HG03159 (cell line): ENCODE measurements at regions not wholly inside any gene's neighbourhood (a gene's known extent, or its start where the extent isn't known, plus 50 kb on each side); places are given as distances from the start of the nearest gene placed in this dataset.
A peak's percentile ranks its signal among the peaks of the same experiment; 100 is the strongest.

Experiments used
- ATAC-seq: cut with Tn5 transposase; IDR thresholded peaks from one replicate; pipeline ENCODE4 v1.9.1; 2021; ENCODE audit warnings: mild to moderate bottlenecking, moderate library complexity; ENCODE audit not compliant: unreplicated experiment

GRCh38 chr14:42192738-42193653 lies 586.3 kb downstream of the LRFN5 start:
- no peak for ATAC-seq

GRCh38 chr14:42190744-42191143 lies 584.1 kb downstream of the LRFN5 start:
- no peak for ATAC-seq

- ATAC-seq = no peak
These were observed 581.2 kb downstream of the LRFN5 start for GRCh38 chr14:42187846-42188245.

- ATAC-seq = no peak
These were observed 579.0 kb downstream of the LRFN5 start for GRCh38 chr14:42185718-42186117.

GRCh38 chr14:42174357-42174756 lies 567.7 kb downstream of the LRFN5 start:
- no peak for ATAC-seq

- ATAC-seq = no peak
These were observed 566.5 kb downstream of the LRFN5 start for GRCh38 chr14:42173206-42173605.

GRCh38 chr14:42172304-42172703 lies 565.6 kb downstream of the LRFN5 start:
- no peak for ATAC-seq

- no peak for ATAC-seq
These were observed 556.5 kb downstream of the LRFN5 start for GRCh38 chr14:42163136-42163535.

GRCh38 chr14:42159138-42159537 lies 552.5 kb downstream of the LRFN5 start:
- ATAC-seq = no peak

GRCh38 chr14:42149609-42150261 lies 543.1 kb downstream of the LRFN5 start:
- ATAC-seq = peak; percentile 79

GRCh38 chr14:42145766-42146165 lies 539.1 kb downstream of the LRFN5 start:
- ATAC-seq = no peak

- no peak for ATAC-seq
These were observed 536.4 kb downstream of the LRFN5 start for GRCh38 chr14:42143114-42143513.

GRCh38 chr14:42141328-42141727 lies 534.7 kb downstream of the LRFN5 start:
- ATAC-seq = no peak

- no peak for ATAC-seq
These were observed 534.2 kb downstream of the LRFN5 start for GRCh38 chr14:42140831-42141279.

GRCh38 chr14:42140001-42140400 lies 533.3 kb downstream of the LRFN5 start:
- no peak for ATAC-seq

- no peak for ATAC-seq
These were observed 531.7 kb downstream of the LRFN5 start for GRCh38 chr14:42138406-42138805.

GRCh38 chr14:42130815-42131214 lies 524.1 kb downstream of the LRFN5 start:
- ATAC-seq = no peak

- no peak for ATAC-seq
These were observed 516.9 kb downstream of the LRFN5 start for GRCh38 chr14:42123526-42123925.

GRCh38 chr14:42113358-42114069 lies 506.8 kb downstream of the LRFN5 start:
- ATAC-seq = no peak

- ATAC-seq = no peak
These were observed 505.4 kb downstream of the LRFN5 start for GRCh38 chr14:42112108-42112507.

GRCh38 chr14:42111355-42111754 lies 504.7 kb downstream of the LRFN5 start:
- no peak for ATAC-seq
